HepG2 (cell line): ENCODE measurements at regions not wholly inside any gene's neighbourhood (a gene's known extent, or its start where the extent isn't known, plus 50 kb on each side); places are given as distances from the start of the nearest gene placed in this dataset.

Source experiments
- ARNT2 ChIP-seq: sonication (generic); formaldehyde crosslinking; IDR thresholded peaks from 2 replicates; pipeline ENCODE4 v1.8.0; 2022; ENCODE audit warnings: mild to moderate bottlenecking, low read depth, missing genetic modification reagents, moderate library complexity
- ASH2L ChIP-seq: fragments of 300-600, 200-600 bp; sonication (generic); IDR thresholded peaks from 2 replicates; pipeline ENCODE4 v1.7.0; 2017; ENCODE audit warnings: low read depth, mild to moderate bottlenecking, moderate library complexity, mixed read lengths, low read length; ENCODE audit not compliant: insufficient read length
- HDAC2 ChIP-seq: sonication (generic); formaldehyde crosslinking; IDR thresholded peaks from 2 replicates; pipeline ENCODE4 v1.4.0; 2020; ENCODE audit warnings: missing genetic modification reagents
- HMGA1 ChIP-seq: sonication (generic); formaldehyde crosslinking; conservative IDR thresholded peaks from 2 replicates; pipeline ENCODE4 v1.4.0; 2020; ENCODE audit warnings: missing genetic modification reagents
- IKZF4 ChIP-seq: sonication (generic); formaldehyde crosslinking; IDR thresholded peaks from 2 replicates; pipeline ENCODE4 v1.5.1; 2020; ENCODE audit warnings: borderline replicate concordance, mild to moderate bottlenecking, low read depth, missing genetic modification reagents; ENCODE audit errors: not compliant biosample characterization
- KDM3A ChIP-seq: IDR thresholded peaks from 2 replicates; pipeline ENCODE4 v1.6.1; 2018; ENCODE audit warnings: low read depth, missing compliant biosample characterization
- MXD4 ChIP-seq: IDR thresholded peaks from 2 replicates; pipeline ENCODE4 v1.6.1; 2016; ENCODE audit warnings: mild to moderate bottlenecking, missing biosample characterization, missing genetic modification reagents
- PHF8 ChIP-seq: sonication (generic); formaldehyde crosslinking; IDR thresholded peaks from 2 replicates; pipeline ENCODE4 v1.5.0; 2020; ENCODE audit warnings: missing genetic modification reagents
- THAP11 ChIP-seq: IDR thresholded peaks from 2 replicates; pipeline ENCODE4 v1.6.1; 2016; ENCODE audit warnings: missing biosample characterization, missing genetic modification reagents
- ZBTB14 ChIP-seq: sonication (generic); formaldehyde crosslinking; IDR thresholded peaks from 2 replicates; pipeline ENCODE4 v1.4.0; 2020; ENCODE audit warnings: missing genetic modification reagents
- ZBTB7B ChIP-seq: sonication (generic); formaldehyde crosslinking; IDR thresholded peaks from 2 replicates; pipeline ENCODE4 v1.4.0; 2020; ENCODE audit warnings: missing genetic modification reagents
- ZNF138 ChIP-seq: sonication (generic); formaldehyde crosslinking; IDR thresholded peaks from 2 replicates; pipeline ENCODE4 v1.5.0; 2020; ENCODE audit warnings: mild to moderate bottlenecking, low read depth, missing genetic modification reagents
- ZNF276 ChIP-seq: sonication (generic); formaldehyde crosslinking; IDR thresholded peaks from 2 replicates; pipeline ENCODE4 v1.4.0; 2020; ENCODE audit warnings: mild to moderate bottlenecking, low read depth, missing genetic modification reagents
- ZNF609 ChIP-seq: sonication (generic); formaldehyde crosslinking; IDR thresholded peaks from 2 replicates; pipeline ENCODE4 v1.4.0; 2020; ENCODE audit warnings: mild to moderate bottlenecking, missing genetic modification reagents, borderline replicate concordance
- ZNF614 ChIP-seq: IDR thresholded peaks from 2 replicates; pipeline ENCODE4 v1.6.1; 2018; ENCODE audit warnings: missing biosample characterization, missing genetic modification reagents, inconsistent platforms, borderline replicate concordance
- ZNF629 ChIP-seq: sonication (generic); formaldehyde crosslinking; conservative IDR thresholded peaks from 2 replicates; pipeline ENCODE4 v1.5.0; 2020; ENCODE audit warnings: missing genetic modification reagents
- ZNF790 ChIP-seq: sonication (generic); formaldehyde crosslinking; IDR thresholded peaks from 2 replicates; pipeline ENCODE4 v1.8.0; 2022; ENCODE audit warnings: missing genetic modification reagents, mild to moderate bottlenecking, borderline replicate concordance
- ZNF850 ChIP-seq: sonication (generic); formaldehyde crosslinking; conservative IDR thresholded peaks from 2 replicates; pipeline ENCODE4 v1.9.0; 2021; ENCODE audit warnings: mild to moderate bottlenecking, missing genetic modification reagents
- ZNF883 ChIP-seq: sonication (generic); formaldehyde crosslinking; IDR thresholded peaks from 2 replicates; pipeline ENCODE4 v1.5.1; 2020; ENCODE audit warnings: mild to moderate bottlenecking, missing genetic modification reagents; ENCODE audit errors: not compliant biosample characterization
- TF ChIP-seq, protein P1 (sequence below): sonication (generic); formaldehyde crosslinking; conservative IDR thresholded peaks from 2 replicates; pipeline ENCODE4 v1.5.0; 2020; ENCODE audit warnings: missing genetic modification reagents

- TF ChIP-seq ZBTB14 (CRISPR knock-in tag) (peak; percentile 88), ZBTB7B (CRISPR knock-in tag) (peak; percentile 51; the same call in 1 of the 2 replicates), ZNF614 (no peak), HDAC2 (CRISPR knock-in tag) (no peak; the same call in none of the 2 replicates), KDM3A (CRISPR knock-in tag) (peak; percentile 48; the same call in 1 of the 2 replicates), ZNF850 (CRISPR knock-in tag) (no peak), ZNF629 (0 out of 2 replicates have a peak, but pooled peaks have one; percentile 6), PHF8 (peak; percentile 80), ARNT2 (peak; percentile 67), THAP11 (CRISPR knock-in tag) (no peak), ZNF790 (CRISPR knock-in tag) (peak; percentile 80; the same call in 1 of the 2 replicates), ZNF883 (CRISPR knock-in tag) (peak; percentile 85), ZNF276 (no peak; the same call in 1 of the 2 replicates), ZNF609 (CRISPR knock-in tag) (no peak), HMGA1 (CRISPR knock-in tag) (no peak), ZNF138 (0 out of 2 replicates have a peak, but pooled peaks have one; percentile 16), MXD4 (CRISPR knock-in tag) (no peak), IKZF4 (CRISPR knock-in tag) (peak; percentile 30), ASH2L (peak; percentile 82)
- TF ChIP-seq, protein P1, sequence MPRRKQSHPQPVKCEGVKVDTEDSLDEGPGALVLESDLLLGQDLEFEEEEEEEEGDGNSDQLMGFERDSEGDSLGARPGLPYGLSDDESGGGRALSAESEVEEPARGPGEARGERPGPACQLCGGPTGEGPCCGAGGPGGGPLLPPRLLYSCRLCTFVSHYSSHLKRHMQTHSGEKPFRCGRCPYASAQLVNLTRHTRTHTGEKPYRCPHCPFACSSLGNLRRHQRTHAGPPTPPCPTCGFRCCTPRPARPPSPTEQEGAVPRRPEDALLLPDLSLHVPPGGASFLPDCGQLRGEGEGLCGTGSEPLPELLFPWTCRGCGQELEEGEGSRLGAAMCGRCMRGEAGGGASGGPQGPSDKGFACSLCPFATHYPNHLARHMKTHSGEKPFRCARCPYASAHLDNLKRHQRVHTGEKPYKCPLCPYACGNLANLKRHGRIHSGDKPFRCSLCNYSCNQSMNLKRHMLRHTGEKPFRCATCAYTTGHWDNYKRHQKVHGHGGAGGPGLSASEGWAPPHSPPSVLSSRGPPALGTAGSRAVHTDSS (CRISPR knock-in tag) = no peak
Observed at GRCh38 chr7:65251851-65252620, 121.6 kb upstream of the ZNF92 start (continued).
